ENCODE measurements at regions not wholly inside any gene's neighbourhood (a gene's known extent, or its start where the extent isn't known, plus 50 kb on each side); places are given as distances from the start of the nearest gene placed in this dataset.
"Not testable (repeated sequence)": the region's sequence is repeated elsewhere in the genome, so short reads cannot be mapped to it uniquely, and the experiment has no call there.

DNA sequence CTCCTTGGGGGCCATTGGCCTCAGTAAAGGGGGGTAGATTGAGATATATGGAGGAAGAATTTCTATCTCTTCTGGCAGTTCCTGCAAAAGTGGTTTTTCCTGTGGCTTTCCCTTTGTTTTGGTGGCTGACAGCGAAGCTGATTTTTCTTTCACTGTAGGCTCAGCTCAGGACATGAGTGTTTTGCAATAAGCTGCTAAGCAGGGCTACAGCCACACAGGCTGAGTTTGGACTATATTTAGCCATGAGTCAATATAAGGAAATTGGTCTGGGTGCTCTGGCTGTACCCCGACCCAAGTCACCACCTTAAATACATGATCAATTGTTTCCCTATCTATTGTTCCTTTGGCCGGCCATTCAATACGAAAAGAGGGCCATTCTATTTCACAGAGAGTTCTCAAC lies 212.7 kb upstream of the KCND2 start:
- ChIA-PET CTCF (no interaction called here), POLR2A (no interaction called here)
- no peak overlapping the region for H3K27ac Mint-ChIP-seq
- H3K4me3 Mint-ChIP-seq = no peak overlapping the region
- no peak for DNase-seq
- no peaks in the 10 kb centered on the region for H3K36me3 Mint-ChIP-seq (ENCODE audit: low read depth)
- H3K9me3 Mint-ChIP-seq = no peaks in the 10 kb centered on the region
- no peaks in the 10 kb centered on the region for H3K4me1 Mint-ChIP-seq
- no peaks in the 10 kb centered on the region for H3K27me3 Mint-ChIP-seq

DNA sequence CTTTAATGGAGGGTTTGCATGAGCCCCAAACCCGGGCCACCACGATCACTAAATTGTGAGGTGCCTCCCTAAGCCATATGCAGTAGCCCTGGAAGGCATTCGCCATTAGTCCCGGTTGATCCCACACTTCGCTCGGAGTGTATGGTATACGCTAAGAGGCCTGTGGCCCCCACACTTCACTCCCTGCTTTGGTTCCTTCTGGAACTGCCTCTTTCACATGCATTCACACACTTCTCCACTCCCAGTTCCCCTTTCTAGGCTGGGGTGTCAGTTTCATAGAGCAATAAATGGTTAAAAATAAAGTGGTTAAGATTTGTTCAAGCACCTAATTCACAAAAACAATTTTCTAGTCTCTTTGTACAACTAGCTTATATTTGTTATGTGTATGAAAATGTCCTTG lies 212.1 kb upstream of the KCND2 start:
- no peaks in the 10 kb centered on the region for H3K4me1 Mint-ChIP-seq
- no peak for DNase-seq
- no peaks in the 10 kb centered on the region for H3K27me3 Mint-ChIP-seq
- ChIA-PET CTCF (no interaction called here), POLR2A (no interaction called here)
- no peak overlapping the region for H3K4me3 Mint-ChIP-seq
- H3K9me3 Mint-ChIP-seq = no peaks in the 10 kb centered on the region
- H3K36me3 Mint-ChIP-seq (ENCODE audit: low read depth) = no peaks in the 10 kb centered on the region
- no peak overlapping the region for H3K27ac Mint-ChIP-seq

DNA sequence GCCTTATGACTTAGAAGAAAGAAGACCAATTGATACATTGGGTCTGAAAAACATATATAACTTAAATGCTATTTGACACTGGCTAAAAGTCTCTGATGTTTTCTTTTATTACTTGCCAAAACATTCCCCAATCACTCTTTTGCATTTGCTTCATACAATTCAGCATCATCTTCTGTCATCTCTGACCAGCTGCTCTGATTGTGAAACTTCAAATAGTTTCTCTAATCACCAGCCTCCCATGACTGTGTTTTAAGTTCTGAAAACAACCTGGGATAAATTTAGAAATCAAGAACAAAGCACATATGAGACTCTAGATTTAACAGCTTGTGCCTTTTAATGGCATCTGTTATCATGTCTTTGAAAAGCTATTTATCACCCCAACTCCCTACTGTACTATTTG lies 208.4 kb upstream of the KCND2 start:
- H3K27me3 Mint-ChIP-seq = no peaks in the 10 kb centered on the region
- H3K4me3 Mint-ChIP-seq = no peak overlapping the region
- DNase-seq = no peak
- no peak overlapping the region for H3K27ac Mint-ChIP-seq
- peaks cover 11% of the 10 kb centered on the region for H3K9me3 Mint-ChIP-seq
- ChIA-PET POLR2A (no interaction called here), CTCF (no interaction called here)
- H3K36me3 Mint-ChIP-seq (ENCODE audit: low read depth) = no peaks in the 10 kb centered on the region
- no peaks in the 10 kb centered on the region for H3K4me1 Mint-ChIP-seq

DNA sequence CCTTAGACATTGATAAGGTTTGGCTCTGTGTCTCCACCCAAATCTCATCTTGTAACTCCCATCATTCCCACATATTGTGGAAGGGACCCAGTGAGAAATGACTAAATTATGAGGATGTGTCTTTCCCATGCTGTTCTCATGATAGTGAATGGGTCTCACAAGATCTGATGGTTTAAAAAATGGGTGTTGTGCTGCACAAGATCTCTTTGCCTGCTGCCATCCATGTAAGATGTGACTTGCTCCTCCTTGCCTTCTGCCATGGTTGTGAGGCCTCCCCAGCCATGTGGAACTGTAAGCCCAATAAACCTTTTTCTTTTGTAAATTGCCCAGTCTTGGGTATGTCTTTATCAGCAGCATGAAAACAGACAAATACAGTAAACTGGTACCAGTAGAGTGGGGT lies 206.1 kb upstream of the KCND2 start:
- H3K27ac Mint-ChIP-seq; POLR2A ChIA-PET; H3K27me3 Mint-ChIP-seq; H3K4me1 Mint-ChIP-seq; CTCF ChIA-PET; DNase-seq; H3K36me3 Mint-ChIP-seq (ENCODE audit: low read depth); H3K4me3 Mint-ChIP-seq: not testable (repeated sequence)
- H3K9me3 Mint-ChIP-seq = peaks cover 11% of the 10 kb centered on the region

DNA sequence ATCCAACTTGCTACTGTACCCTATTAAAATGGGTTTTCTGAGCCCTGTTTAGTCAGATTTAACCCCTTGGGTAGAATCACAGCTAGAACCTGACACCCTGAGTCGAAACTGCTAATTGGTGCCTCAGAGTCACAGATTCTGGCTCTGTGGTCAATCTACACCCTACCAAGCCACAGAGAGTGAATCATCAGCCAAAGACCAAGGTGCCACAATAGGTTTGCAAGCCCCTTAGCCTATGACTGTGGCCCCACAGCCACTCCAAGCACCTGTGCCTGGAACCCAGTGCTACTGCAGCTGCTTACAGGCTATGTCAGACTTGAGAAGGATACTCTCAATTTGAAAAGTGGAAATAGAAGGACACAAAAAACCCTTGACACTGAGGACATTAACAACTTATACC lies 202.8 kb upstream of the KCND2 start:
- POLR2A ChIA-PET = no interaction called here

DNA sequence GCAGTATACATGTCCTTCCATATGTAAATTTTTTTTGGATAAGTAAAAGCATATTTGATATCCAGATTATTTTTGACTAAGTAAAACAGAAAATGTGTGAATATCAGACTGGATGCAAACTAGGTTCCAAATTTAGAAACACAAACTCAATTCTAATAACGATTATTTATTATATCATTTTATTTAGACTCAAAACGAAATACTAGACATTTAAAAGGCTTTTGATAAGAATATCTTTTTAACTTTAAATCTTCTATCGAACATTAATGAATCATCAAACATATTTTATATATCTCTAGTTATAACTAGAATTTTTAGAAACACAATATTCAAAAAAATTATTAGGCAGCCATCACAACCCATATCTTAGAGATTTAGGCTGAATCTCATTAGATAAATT lies 195.2 kb upstream of the KCND2 start:
- no peaks in the 10 kb centered on the region for H3K9me3 Mint-ChIP-seq
- no peaks in the 10 kb centered on the region for H3K36me3 Mint-ChIP-seq (ENCODE audit: low read depth)
- no peaks in the 10 kb centered on the region for H3K27me3 Mint-ChIP-seq
- DNase-seq = no peak
- no peaks in the 10 kb centered on the region for H3K4me1 Mint-ChIP-seq
- POLR2A ChIA-PET = no interaction called here
- no peak overlapping the region for H3K27ac Mint-ChIP-seq
- H3K4me3 Mint-ChIP-seq = no peak overlapping the region
- CTCF ChIA-PET = no interaction called here

More for the DNA sequence above, 202.8 kb upstream of the KCND2 start:
- no peaks in the 10 kb centered on the region for H3K36me3 Mint-ChIP-seq (ENCODE audit: low read depth)
- H3K4me1 Mint-ChIP-seq = no peaks in the 10 kb centered on the region
- no peaks in the 10 kb centered on the region for H3K27me3 Mint-ChIP-seq
- no peak overlapping the region for H3K27ac Mint-ChIP-seq
- H3K9me3 Mint-ChIP-seq = peaks cover 11% of the 10 kb centered on the region
- no peak overlapping the region for H3K4me3 Mint-ChIP-seq
- CTCF ChIA-PET = no interaction called here
- DNase-seq = no peak

DNA sequence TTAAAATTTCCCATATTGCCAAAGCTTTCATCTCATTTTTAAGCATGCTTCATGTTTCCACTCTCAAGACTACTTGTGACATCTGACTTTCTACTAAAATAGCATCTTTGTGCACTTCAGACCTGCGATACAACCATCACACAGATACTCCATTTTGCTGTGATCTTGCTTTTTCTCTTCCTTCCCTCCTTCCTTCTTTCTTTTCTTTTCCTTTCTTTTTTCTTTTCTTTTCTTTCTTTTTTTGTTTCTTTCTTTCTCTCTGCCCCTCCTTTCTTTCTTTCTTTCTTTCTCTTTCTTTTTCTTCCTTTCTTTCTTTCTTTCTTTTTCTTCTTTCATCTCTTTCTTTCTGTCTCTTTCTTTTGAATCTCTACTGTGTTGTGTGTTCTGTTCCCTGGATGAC lies 194.0 kb upstream of the KCND2 start:
- DNase-seq = no peak
- Mint-ChIP-seq H3K4me1 (no peaks in the 10 kb centered on the region), H3K9me3 (no peaks in the 10 kb centered on the region), H3K27me3 (no peaks in the 10 kb centered on the region), H3K4me3 (no peak overlapping the region), H3K36me3 (ENCODE audit: low read depth) (no peaks in the 10 kb centered on the region), H3K27ac (no peak overlapping the region)
- ChIA-PET POLR2A (no interaction called here), CTCF (no interaction called here)

DNA sequence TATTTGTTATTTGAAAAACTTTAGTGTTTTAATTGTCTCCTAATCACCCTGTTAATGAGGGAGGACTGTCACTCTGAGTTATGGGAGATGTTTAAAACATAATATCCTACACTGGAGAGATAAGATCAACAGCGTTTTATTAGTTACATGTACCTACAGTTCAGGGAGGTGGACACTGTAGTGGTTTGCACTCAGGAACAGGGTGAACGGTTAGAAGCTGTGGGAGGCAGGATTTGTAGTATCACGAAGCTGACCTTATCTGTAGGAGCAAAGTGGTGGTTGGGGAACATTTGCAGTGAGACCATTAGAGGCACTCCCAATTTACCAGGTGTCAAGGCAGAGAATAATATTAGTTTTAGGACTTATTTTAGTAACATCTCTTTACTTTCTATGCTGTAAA lies 193.3 kb upstream of the KCND2 start:
- ChIA-PET POLR2A (no interaction called here), CTCF (no interaction called here)
- Mint-ChIP-seq H3K36me3 (ENCODE audit: low read depth) (no peaks in the 10 kb centered on the region), H3K4me1 (no peaks in the 10 kb centered on the region), H3K4me3 (no peak overlapping the region), H3K9me3 (no peaks in the 10 kb centered on the region), H3K27me3 (no peaks in the 10 kb centered on the region), H3K27ac (no peak overlapping the region)
- DNase-seq = no peak

DNA sequence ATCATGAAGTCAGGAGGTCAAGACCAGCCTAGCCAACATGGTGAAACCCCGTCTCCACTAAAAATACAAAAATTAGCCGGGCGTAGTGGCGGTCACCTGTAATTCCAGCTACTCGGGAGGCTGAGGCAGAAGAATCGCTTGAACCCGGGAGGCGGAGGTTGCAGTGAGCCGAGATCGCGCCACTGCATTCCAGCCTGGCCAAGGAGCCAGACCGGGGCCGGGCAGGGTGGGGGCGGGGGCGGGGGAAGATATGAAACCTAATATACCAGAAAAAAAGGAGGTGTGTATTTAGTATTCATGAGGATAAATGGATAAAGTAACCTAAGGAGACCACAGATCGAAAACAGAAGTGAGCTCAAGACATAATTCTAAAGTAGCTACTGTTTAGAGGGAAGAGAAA lies 186.5 kb upstream of the KCND2 start:
- DNase-seq; H3K27ac Mint-ChIP-seq; POLR2A ChIA-PET; CTCF ChIA-PET; H3K27me3 Mint-ChIP-seq; H3K4me1 Mint-ChIP-seq; H3K9me3 Mint-ChIP-seq; H3K4me3 Mint-ChIP-seq; H3K36me3 Mint-ChIP-seq (ENCODE audit: low read depth): not testable (repeated sequence)

DNA sequence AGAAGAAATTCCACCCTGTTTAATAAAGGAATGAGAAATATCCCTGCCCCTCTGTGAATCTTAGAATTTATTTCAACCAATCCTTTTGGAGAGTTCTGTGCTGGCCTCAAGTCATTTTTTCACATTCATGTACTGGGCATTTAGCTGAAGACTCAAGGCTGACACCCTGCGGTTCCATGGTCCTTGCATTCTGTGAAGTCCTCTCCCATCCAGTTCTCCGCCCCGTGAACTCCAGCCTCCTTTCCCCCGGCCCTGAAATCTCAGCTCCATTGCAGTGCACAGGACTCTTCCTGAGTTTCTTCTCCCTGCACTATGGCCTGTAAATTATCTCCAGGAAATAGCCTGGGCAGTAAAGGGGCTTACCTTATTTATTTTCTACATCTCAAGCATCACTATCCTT lies 183.0 kb upstream of the KCND2 start:
- no peaks in the 10 kb centered on the region for H3K36me3 Mint-ChIP-seq (ENCODE audit: low read depth)
- H3K9me3 Mint-ChIP-seq = peaks cover 3% of the 10 kb centered on the region
- CTCF ChIA-PET = no interaction called here
- H3K27me3 Mint-ChIP-seq = no peaks in the 10 kb centered on the region
- DNase-seq = no peak
- H3K4me3 Mint-ChIP-seq = no peak overlapping the region
- no peaks in the 10 kb centered on the region for H3K4me1 Mint-ChIP-seq
- no peak overlapping the region for H3K27ac Mint-ChIP-seq
- POLR2A ChIA-PET = no interaction called here

DNA sequence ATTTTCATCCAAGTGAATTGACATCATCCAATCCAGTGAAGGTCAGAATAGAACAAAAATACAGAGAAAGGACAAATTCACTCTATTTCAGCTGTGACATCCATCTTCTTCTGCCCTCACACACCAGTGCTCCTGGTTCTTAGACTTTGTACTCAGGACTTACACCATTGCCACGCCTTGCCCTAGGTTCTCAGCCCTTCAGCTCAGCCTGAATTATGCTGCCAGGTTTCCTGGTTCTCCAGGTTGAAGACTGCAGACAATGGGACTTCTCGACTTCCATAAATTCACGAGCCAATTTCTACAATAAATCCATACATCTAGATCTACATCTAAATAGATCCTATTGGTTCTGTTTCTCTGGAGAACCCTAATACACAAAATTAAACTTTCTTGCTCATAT lies 181.2 kb upstream of the KCND2 start:
- no peaks in the 10 kb centered on the region for H3K27me3 Mint-ChIP-seq
- POLR2A ChIA-PET = no interaction called here

DNA sequence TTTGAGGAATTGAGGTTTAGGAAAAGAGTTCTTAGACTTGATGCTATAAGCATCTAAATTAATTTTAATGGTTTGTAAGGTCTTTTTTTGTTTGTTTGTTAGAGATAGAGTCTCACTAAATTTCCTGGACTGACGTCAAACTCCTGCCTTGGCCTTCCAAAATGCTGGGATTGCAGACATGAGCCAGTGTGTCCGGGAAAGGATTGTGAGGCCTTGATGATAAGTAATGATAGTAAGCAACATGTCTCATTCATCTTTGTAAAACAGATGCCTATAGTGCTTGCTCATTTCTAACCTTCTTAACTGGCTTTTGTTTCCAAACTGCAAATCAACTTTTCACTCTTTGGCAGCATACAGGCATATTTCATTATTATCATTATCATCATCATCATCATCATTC lies 176.0 kb upstream of the KCND2 start:
- H3K27ac Mint-ChIP-seq = no peak overlapping the region
- DNase-seq = no peak
- H3K4me3 Mint-ChIP-seq = no peak overlapping the region
- POLR2A ChIA-PET = no interaction called here
- H3K27me3 Mint-ChIP-seq = no peaks in the 10 kb centered on the region
- H3K4me1 Mint-ChIP-seq = no peaks in the 10 kb centered on the region
- peaks cover 3% of the 10 kb centered on the region for H3K9me3 Mint-ChIP-seq
- CTCF ChIA-PET = no interaction called here
- no peaks in the 10 kb centered on the region for H3K36me3 Mint-ChIP-seq (ENCODE audit: low read depth)

More for the DNA sequence above, 181.2 kb upstream of the KCND2 start:
- CTCF ChIA-PET = no interaction called here
- Mint-ChIP-seq H3K36me3 (ENCODE audit: low read depth) (no peaks in the 10 kb centered on the region), H3K27ac (no peak overlapping the region), H3K4me1 (no peaks in the 10 kb centered on the region), H3K4me3 (no peak overlapping the region), H3K9me3 (peaks cover under 1% of the 10 kb centered on the region)
- no peak for DNase-seq

DNA sequence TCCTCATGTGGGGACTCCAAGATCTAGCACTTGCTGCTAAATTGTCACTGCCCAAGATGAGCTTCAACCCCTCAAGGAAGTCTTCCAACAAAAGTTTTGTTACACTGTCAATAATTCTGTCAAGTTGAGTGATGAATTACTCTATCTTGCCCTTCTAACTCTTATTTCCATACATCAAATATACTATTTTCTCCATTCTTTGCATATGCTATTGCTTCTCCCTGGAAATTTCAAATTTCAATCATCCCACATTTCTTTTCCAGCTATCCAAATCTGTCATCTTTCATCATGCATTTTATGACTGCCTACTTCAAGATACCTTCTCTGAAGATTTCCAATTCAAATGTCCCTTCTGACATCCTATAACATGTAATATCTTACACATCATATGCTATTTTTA lies 175.2 kb upstream of the KCND2 start:
- Mint-ChIP-seq H3K4me1 (no peaks in the 10 kb centered on the region), H3K27me3 (no peaks in the 10 kb centered on the region), H3K9me3 (peaks cover 5% of the 10 kb centered on the region), H3K4me3 (no peak overlapping the region), H3K27ac (no peak overlapping the region), H3K36me3 (ENCODE audit: low read depth) (no peaks in the 10 kb centered on the region)
- CTCF ChIA-PET = no interaction called here
- POLR2A ChIA-PET = no interaction called here
- DNase-seq = no peak

DNA sequence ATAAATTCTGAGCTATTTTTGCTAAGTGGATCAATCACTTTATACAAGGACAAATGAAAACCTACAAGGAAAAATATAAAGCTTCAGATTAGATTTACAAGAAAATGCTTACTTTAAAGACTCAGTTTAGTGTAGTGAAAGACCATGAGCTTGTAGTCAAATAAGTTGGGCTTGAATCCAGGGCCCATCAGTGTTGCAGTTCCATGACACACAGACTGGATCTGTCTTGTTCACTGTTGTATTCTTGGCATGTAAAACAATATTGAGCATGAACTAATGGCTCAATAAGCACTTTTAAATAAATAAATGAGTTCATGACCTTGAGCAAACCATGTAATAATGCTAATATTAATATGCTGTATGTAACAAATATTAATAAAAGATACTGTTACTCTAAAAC lies 164.6 kb upstream of the KCND2 start:
- DNase-seq = no peak
- ChIA-PET CTCF (interaction anchor here (0.6 kb wide), 1 partner anchor 28 kb away, joined by 3 read pairs; no protein-coding TSS in a partner anchor), POLR2A (no interaction called here)
- Mint-ChIP-seq H3K27me3 (no peaks in the 10 kb centered on the region), H3K4me3 (no peak overlapping the region), H3K4me1 (no peaks in the 10 kb centered on the region), H3K27ac (no peak overlapping the region), H3K9me3 (peaks cover 4% of the 10 kb centered on the region), H3K36me3 (ENCODE audit: low read depth) (no peaks in the 10 kb centered on the region)

DNA sequence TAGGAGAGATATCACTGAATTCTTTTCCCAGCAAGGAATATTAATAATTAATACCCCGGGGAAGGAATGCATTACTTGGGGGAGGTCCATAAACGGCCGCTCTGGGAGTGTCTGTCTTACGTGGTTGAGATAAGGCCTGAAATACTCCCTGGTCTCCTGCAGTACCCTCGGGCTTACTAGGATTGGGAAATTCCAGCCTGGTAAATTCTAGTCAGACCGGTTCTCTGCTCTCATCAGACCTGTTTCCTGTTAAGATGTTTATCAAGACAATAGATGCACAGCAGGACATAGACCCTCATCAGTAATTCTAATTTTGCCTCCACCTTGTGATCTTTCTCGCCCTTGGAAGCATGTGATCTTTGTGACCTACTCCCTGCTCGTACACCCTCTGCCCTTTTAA lies 162.8 kb upstream of the KCND2 start:
- peaks cover 4% of the 10 kb centered on the region for H3K9me3 Mint-ChIP-seq

More for the DNA sequence above, 162.8 kb upstream of the KCND2 start:
- POLR2A ChIA-PET = no interaction called here
- no peak for DNase-seq
- Mint-ChIP-seq H3K4me1 (no peaks in the 10 kb centered on the region), H3K27me3 (no peaks in the 10 kb centered on the region), H3K27ac (no peak overlapping the region), H3K36me3 (ENCODE audit: low read depth) (no peaks in the 10 kb centered on the region), H3K4me3 (no peak overlapping the region)
- CTCF ChIA-PET = no interaction called here
